Head of caudate nucleus (tissue), 42 donors: ENCODE measurements at regions not wholly inside any gene's neighbourhood (a gene's known extent, or its start where the extent isn't known, plus 50 kb on each side); places are given as distances from the start of the nearest gene placed in this dataset.

ENCODE experiments used
- DNase-seq, 42 donors: peaks; one replicate each; pipeline versions ENCODE4 v3.0.0 to v3.0.0-alpha.2; 2020 to 2021; ENCODE audit warnings: mixed read lengths in 7 of 42
- intact Hi-C: fragments of 100-400 bp; cut with DNase I; formaldehyde crosslinking; loops from one replicate; pipeline ENCODE4 v1.15.0; 2022

- intact Hi-C loops = no loop called here
- DNase-seq = no peak
These were observed 831.2 kb downstream of the MAFB start for GRCh38 chr20:39857835-39858234.

GRCh38 chr20:39857187-39857586 is 831.8 kb downstream of the MAFB start:
- no peak for DNase-seq
- intact Hi-C loops = no loop called here

DNA sequence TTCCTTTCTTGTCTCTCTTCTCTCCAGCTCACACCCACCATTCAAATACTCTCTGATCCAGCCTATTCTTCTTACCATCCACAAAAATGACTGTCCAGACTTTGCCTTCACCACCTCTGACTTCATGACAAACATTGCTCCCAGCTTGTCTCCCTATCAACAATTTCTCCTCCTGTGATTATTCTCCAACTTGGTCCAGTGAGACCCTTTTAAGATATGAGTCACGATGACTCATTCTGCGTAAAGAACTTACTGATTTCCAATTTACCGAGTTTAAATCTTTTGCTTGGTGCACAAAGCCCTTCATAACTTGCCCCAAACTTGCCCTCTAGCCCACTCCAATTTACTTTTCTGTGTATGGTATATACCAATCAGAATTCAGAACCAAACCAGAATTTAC is 833.2 kb downstream of the MAFB start:
- intact Hi-C loops = no loop called here
- no peak for DNase-seq

- intact Hi-C loops = no loop called here
- DNase-seq = no peak
These were observed 834.0 kb downstream of the MAFB start for GRCh38 chr20:39855056-39855455.

DNA sequence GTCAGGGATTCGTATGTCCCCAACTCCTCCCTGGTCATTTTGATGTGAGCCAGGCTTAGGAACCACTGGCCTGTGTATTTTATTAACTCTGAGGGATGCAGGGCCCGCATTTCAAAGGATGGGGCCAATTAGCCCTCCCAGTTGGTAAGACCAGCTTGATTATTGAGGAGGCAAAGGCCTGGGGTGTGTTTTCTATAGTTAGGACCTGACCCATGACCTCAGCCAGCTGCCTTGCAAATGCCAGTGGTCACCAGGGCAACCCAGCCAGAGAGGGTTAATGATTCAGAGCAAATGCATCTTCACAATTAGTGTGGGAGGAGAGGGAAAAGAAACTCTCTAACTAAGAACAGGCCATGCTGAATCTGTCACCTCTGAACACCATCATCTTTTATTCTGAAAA is 835.4 kb downstream of the MAFB start:
- intact Hi-C loops = no loop called here
- no peak for DNase-seq

GRCh38 chr20:39853050-39853449 is 836.0 kb downstream of the MAFB start:
- DNase-seq = no peak
- intact Hi-C loops = no loop called here

- no peak for DNase-seq
- intact Hi-C loops = no loop called here
These were observed 837.6 kb downstream of the MAFB start for GRCh38 chr20:39851459-39851858.

DNA sequence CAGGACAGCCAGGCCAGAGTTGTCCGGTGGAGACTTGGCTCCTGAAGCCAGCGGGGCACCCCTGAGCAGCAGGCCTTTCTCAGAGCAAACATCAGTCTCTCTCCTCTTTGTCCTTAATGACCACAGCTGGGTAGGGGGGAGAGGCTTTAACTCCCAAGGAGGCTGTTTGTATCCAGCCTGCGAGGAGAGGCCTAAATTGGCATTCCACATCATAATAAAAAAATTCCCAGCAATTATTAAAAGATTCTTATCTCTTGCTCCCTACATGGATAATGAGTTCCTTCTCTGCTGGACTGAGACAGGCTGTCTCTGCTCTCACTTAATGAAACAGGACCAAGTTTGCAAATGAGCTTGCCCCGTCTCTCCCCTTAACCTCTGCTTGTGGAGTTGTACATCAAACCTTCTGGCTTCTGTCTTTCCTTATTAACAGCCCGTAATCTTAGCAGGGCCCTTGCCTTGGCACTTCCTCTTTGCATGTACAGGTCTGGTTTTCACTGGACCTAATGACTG is 838.2 kb downstream of the MAFB start:
- intact Hi-C loops = no loop called here
- no peak for DNase-seq

DNA sequence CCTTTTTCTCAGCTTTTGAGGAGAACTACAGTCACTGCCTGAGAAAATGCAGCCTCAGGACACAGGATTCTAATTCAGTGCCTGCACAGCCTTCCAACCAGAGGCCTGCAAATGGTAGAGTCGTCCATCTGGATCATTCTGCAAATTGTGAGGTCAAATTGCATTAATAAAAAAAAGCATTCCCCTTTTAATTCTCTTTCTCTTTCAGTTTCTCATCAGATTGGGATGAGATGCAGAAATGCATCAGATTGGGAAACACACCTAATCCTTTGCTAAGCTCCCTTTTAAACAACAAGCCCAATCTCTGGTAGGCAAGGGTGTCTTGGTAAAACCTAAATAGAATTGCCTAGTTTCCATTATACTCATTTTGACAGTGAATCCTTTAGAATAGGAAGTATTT is 838.8 kb downstream of the MAFB start:
- intact Hi-C loops = no loop called here
- no peak for DNase-seq

- DNase-seq = peak; percentile 9 to 82 (median 54)
- intact Hi-C loops = no loop called here
These were observed 839.4 kb downstream of the MAFB start for GRCh38 chr20:39849664-39850063.

- DNase-seq = no peak
- intact Hi-C loops = no loop called here
These were observed 839.9 kb downstream of the MAFB start for GRCh38 chr20:39849171-39849570.

DNA sequence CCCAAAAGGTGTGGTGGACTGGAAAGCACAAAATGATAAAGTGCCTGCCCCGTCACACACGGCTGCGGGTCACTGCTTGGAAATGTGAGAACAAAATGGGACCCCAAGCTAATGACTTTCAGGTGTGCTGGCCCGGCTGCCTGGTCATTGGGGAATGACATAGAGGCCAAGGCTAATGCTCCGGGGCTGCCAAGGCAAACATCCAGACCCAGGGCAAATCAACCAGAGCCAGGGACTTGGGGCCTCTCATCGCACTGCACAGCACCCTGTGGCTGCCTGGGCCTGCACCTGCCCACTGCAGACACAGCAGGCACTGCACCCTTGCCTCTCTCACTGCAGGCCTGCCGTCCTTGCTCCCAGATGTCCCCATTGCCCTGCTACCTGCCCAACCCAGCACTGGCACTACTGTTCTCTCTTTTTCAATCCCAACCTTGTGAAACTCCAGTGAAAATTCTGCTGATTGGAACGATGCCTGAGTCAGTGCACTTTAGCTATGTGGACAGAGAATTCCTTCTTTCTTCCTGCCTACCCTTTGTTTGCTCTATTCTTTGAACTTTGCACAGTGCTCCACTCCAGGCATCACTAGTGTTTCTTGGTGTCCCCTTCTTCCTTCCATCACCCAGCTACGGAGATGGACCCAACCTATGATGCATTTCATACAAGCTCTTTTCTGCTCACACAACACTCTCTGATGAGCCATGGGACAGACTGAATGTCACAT is 849.5 kb downstream of the MAFB start:
- DNase-seq = no peak
- intact Hi-C loops = no loop called here

DNA sequence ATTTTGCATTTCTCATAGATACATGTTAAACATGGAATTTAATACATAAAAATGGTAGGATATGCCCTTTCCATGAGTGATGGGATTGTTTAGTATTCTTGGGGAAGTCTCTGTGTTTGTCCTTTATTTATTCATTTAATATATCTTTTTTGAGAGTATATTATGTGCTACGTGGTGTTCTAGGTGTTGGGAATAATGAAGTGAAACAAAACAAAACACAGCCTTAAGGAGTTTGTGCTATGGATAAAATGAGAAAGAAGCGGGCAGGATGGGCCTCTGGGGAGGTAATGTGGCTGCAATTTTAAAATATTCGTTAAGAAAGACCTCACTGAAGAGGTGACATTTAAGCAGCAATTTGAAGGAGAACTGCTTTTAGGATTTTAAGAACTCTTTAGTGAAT is 851.5 kb downstream of the MAFB start:
- intact Hi-C loops = no loop called here
- DNase-seq = no peak

DNA sequence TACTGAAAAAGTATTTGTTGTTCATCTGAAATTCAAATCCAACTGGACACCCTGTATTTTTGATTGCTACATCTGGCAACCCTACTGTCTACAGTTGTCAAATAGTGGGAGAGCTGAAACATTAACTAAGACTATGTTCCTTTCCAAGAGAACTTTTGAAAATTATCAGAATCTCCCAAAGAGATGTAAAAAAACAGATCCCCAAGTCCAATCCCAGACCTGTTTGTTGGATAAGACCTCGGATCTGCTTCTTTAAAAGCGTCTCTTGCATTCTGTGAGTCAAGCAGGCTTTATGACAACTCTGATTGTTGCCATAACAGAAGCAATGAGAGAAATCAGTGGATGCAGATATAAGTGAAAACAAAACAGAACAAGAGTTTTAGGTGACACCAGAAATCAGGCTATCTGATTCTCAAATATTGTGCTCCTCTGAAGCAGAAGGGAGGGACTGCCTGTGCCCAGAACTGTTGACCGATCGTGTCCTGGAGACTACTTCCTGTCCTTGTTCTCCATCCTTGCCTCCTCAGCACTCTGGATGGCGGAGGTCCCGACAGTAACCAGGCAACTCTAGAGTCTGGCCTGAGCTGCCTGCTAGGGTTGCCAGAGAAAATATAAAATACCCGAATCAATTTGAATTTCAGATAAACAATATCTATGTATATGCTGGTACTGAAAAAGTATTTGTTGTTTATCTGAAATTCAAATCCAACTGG is 853.8 kb downstream of the MAFB start:
- peak in 5 of 42 donors; percentile 3 to 27 (median 12) for DNase-seq

GRCh38 chr20:39830903-39831302 is 858.1 kb downstream of the MAFB start:
- intact Hi-C loops = no loop called here
- DNase-seq = no peak

More for the DNA sequence above, 853.8 kb downstream of the MAFB start:
- intact Hi-C loops = no loop called here

DNA sequence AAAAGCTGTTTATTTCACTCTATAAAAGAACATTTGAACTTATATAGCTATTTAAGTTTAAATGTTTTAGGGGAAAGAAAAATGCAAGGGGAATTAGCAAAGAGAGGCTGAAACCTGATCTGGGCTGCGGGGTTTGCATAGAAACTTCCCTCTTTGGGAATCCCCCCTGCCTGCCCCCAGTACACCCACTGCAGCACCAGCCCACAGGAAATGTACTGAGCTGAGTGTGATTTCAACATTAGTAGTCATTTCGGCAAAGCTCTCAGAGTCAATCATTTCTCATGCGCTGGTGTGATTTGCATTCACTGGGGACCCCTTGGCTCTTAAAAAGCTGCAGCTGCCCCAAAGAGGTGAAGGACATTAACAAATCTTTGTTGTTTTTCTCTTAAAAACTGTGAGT is 859.4 kb downstream of the MAFB start:
- DNase-seq = peak in 30 of 42 donors; percentile 6 to 60 (median 24)
- intact Hi-C loops = no loop called here

DNA sequence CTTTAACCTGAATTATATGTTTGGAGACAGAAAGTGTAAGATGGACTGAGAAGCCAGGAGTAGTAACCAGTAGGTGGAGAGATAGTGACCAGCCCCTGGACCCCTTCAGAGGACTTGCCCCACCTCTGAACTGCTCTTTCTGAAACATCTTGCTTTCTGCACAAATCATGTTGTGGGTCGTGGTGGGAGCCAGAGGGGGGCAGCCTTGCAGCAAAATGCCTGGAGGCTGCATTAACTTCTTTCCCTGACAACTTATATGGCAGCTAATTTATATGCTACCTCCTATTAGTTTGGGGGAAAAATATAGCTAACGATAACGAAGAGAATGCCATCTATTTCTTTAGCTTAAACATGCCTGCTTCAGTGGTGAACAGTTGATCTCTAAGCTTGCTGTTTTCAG is 859.8 kb downstream of the MAFB start:
- DNase-seq = peak in 37 of 42 donors; percentile 3 to 63 (median 29)
- intact Hi-C loops = no loop called here

GRCh38 chr20:39825950-39826349 is 863.1 kb downstream of the MAFB start:
- intact Hi-C loops = no loop called here
- no peak for DNase-seq

GRCh38 chr20:39825524-39825923 is 863.4 kb downstream of the DHX35 start:
- intact Hi-C loops = no loop called here
- no peak for DNase-seq

GRCh38 chr20:39823224-39823623 is 861.1 kb downstream of the DHX35 start:
- intact Hi-C loops = no loop called here
- DNase-seq = no peak

GRCh38 chr20:39822667-39823066 is 860.5 kb downstream of the DHX35 start:
- intact Hi-C loops = no loop called here
- no peak for DNase-seq
